GM20000 (cell line): ENCODE measurements at regions not wholly inside any gene's neighbourhood (a gene's known extent, or its start where the extent isn't known, plus 50 kb on each side); places are given as distances from the start of the nearest gene placed in this dataset.

ENCODE experiments used
- DNase-seq: peaks from one replicate; pipeline ENCODE4 v3.0.0; 2012; ENCODE audit warnings: low spot score
- CTCF ChIP-seq: IDR thresholded peaks from 2 replicates; pipeline ENCODE4 v1.5.1; 2012; ENCODE audit warnings: mild to moderate bottlenecking, control low read depth; ENCODE audit errors: extremely low read depth, missing control alignments

DNA sequence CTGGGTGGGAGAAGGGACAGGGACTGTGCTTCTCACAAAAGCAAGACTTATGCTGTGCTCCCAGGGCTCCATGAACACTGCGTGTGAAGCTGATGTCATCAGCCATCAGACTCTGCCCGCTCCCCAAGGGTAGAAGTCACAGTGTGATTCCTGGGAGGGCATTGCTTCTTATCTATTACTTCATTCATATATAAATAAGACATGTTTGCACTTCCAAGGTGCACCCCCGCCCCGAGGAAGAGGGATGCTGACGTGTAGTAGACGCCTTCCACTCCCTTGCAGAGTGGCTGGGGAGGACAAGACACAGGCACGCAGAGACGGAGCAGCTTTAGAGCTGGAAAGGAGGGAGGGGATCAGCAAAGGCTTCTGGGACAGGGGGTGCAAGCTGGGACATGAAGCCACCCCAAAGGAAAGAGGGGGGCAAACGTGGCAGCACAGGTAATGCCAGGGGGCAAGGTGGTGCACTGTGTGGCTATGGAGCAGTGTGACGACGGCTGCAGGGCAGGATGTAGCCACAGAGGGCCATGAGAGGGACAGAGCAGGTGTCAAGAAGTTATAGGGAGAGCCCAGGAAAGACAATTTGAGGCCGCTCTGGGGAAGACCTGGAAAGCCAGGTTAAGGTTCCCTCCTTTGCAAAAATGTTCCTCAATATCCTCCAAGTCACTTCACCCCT lies 558.5 kb downstream of the MN1 start:
- no peak for TF ChIP-seq CTCF
- no peak for DNase-seq

DNA sequence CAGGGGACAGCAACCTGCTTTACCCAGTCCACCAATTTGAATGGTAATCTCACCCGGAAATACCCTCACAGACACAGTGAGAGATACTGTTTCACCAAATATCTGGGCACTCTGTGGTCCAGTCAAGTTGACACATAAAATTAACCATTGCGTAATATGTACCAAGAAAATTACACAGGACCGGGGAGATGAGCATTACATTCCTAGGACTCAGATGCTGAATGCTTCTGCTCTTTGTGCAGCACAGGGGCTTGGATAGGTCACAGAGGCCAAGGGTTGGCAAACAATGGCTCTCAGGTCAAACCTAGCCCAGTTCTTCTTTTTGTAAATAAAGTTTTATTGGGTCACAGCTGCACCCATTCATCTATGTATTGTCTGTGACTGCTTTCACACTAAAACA lies 557.2 kb downstream of the MN1 start:
- no peak for DNase-seq
- TF ChIP-seq CTCF: no peak

DNA sequence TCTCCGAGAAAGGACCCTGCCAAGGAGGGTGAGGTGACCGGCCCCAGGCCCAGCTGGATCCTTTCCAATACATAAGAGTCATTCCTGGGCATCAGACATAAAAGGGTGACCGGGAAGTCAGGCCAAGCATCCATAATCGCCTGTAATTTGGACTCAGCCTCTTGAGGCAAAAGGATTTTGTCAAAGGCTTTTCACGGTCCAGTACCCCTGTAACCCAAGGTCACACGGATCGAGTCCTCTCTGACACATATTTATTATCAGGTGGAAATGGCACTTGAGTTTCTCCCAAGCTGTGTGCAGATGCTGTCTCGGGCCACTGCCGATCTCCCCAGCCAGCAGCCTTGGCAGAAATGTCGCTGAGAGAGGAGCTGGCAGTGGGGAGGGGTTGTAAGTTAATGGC lies 556.5 kb downstream of the MN1 start:
- no peak for DNase-seq
- no peak for TF ChIP-seq CTCF

DNA sequence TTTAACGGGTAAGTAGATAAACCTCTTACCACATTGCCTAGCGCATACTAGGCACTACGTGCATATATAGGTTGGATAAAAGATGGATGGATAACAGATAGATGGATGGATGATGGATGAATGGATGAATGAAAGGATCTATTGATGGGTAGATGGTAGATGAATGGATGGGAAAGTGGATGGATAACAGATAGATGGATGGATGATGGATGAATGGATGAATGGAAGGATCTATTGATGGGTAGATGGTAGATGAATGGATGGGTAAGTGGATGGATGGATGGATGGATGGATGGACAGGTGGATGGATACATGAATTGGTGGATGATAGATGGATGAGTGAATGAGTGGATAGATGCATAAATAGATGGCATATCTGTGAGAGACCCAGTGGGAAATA lies 555.0 kb downstream of the MN1 start:
- no peak for DNase-seq
- TF ChIP-seq CTCF: no peak

- no peak for TF ChIP-seq CTCF
- no peak for DNase-seq
Measured at GRCh38 chr22:27247701-27248434, 553.7 kb downstream of the MN1 start.

DNA sequence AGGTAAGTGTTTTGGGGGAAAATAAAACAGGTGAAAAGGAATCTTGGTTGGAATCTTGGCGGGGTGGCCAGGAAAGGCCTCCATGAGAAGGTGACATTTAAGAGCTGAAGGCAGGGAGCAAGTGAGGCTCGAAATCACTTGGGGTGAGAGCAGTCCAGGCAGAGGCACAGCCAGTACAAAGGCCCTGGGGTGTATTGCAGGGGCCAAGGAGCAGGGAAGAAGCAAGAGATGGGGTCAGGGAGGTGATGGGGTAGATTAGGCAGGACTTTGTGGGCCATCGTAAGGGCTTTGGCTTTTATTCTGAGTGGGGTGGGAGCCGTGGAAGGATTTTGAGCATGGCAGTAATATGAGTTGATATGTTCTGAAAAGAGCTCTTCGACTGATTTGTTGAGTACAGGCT lies 551.1 kb downstream of the MN1 start:
- no peak for TF ChIP-seq CTCF
- DNase-seq: no peak

GRCh38 chr22:27250886-27251285 lies 550.7 kb downstream of the MN1 start:
- no peak for TF ChIP-seq CTCF
- DNase-seq: no peak
